Ureter (tissue), 1 donor: ENCODE measurements at regions not wholly inside any gene's neighbourhood (a gene's known extent, or its start where the extent isn't known, plus 50 kb on each side); places are given as distances from the start of the nearest gene placed in this dataset.
"Not testable (repeated sequence)": the region's sequence is repeated elsewhere in the genome, so short reads cannot be mapped to it uniquely, and the experiment has no call there.

ENCODE experiments used
- DNase-seq: peaks from one replicate; pipeline ENCODE4 v3.0.0-alpha.2; 2020; ENCODE audit warnings: low spot score
- donor health status: DM: yes; HTN: yes; CAD: no.

- DNase-seq: no peak
Measured at GRCh38 chr13:76014406-76015318, 378.5 kb downstream of the LMO7 start.

- no peak for DNase-seq
Measured at GRCh38 chr13:76012091-76012721, 376.1 kb downstream of the LMO7 start.

GRCh38 chr13:76009267-76009890 lies 373.2 kb downstream of the LMO7 start:
- DNase-seq: no peak

- no peak for DNase-seq
Measured at GRCh38 chr13:76004416-76004815, 368.3 kb downstream of the LMO7 start.

GRCh38 chr13:76000131-76000530 lies 364.0 kb downstream of the LMO7 start:
- no peak for DNase-seq

GRCh38 chr13:75996582-75996981 lies 360.5 kb downstream of the LMO7 start:
- DNase-seq: no peak

GRCh38 chr13:75995966-75996365 lies 359.8 kb downstream of the LMO7 start:
- DNase-seq: no peak

GRCh38 chr13:75993823-75994222 lies 357.7 kb downstream of the LMO7 start:
- no peak for DNase-seq

- DNase-seq: no peak
Measured at GRCh38 chr13:75993241-75993640, 357.1 kb downstream of the LMO7 start.

GRCh38 chr13:75986818-75987217 lies 350.7 kb downstream of the LMO7 start:
- DNase-seq: no peak

GRCh38 chr13:75985132-75985531 lies 349.0 kb downstream of the LMO7 start:
- no peak for DNase-seq

- DNase-seq: no peak
Measured at GRCh38 chr13:75978818-75979217, 342.7 kb downstream of the LMO7 start.

- no peak for DNase-seq
Measured at GRCh38 chr13:75968103-75968838, 332.1 kb downstream of the LMO7 start.

GRCh38 chr13:75963302-75963701 lies 327.2 kb downstream of the LMO7 start:
- DNase-seq: no peak

GRCh38 chr13:75961911-75962310 lies 325.8 kb downstream of the LMO7 start:
- DNase-seq: no peak

GRCh38 chr13:75960538-75960994 lies 324.4 kb downstream of the LMO7 start:
- no peak for DNase-seq

- no peak for DNase-seq
Measured at GRCh38 chr13:75959861-75960481, 323.8 kb downstream of the LMO7 start.

- not testable (repeated sequence) for DNase-seq
Measured at GRCh38 chr13:75953589-75953988, 317.5 kb downstream of the LMO7 start.

- no peak for DNase-seq
Measured at GRCh38 chr13:75947448-75947847, 311.3 kb downstream of the LMO7 start.

GRCh38 chr13:75946536-75947284 lies 310.6 kb downstream of the LMO7 start:
- no peak for DNase-seq
